CD1c-positive myeloid dendritic cell (primary cell): ENCODE measurements at regions not wholly inside any gene's neighbourhood (a gene's known extent, or its start where the extent isn't known, plus 50 kb on each side); places are given as distances from the start of the nearest gene placed in this dataset.

Source experiments
- DNase-seq: peaks from one replicate; pipeline ENCODE4 v3.0.0-alpha.2; 2016; ENCODE audit errors: extremely low spot score

DNA sequence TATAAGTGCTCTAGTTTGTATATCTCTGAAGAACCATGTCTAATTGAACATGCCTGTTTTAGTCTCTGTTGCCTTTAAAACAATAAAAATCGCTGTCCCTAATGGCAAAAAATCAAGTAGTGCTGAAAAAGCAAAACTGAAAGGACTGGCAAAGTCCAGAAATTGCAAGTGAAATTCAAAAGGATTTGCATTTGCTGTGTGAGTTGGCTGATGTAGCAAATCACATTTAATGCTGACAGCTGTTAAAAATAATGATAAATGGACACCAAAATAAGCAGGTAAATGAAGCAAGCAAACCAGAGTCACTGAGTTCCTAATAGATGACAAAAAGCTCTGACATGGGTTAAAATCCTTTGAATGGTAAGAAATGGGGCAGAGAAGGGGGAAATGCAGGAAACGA, 874.1 kb downstream of the GRM8 start:
- no peak for DNase-seq

DNA sequence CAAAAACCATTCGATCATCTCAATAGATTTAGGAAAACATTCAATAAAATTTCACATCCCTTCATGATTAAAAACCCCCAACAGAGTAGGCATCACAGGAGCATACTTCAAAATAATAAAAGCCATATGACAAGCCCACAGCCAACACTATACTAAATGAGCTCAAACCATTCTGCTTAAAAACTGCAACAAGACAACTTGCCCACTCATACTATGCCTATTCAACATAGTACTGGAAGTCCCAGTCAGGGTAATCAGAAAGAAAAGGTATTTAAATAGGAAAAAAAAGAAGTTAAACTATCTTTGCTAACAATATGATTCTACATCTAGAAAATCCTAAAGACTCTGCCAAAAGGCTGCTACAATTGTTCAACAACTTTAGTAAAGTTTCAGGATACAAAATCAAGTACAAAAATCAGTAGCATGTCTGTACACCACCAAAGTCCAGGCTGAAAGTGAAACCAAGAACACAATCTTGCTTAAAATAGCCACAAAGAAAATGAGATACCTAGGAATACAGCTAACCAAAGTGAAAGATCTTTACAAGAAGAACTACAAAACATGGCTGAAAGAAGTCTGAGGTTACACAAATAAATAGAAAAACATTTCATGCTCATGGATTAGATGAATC, 882.6 kb downstream of the GRM8 start:
- no peak for DNase-seq

- no peak for DNase-seq
Measured at GRCh38 chr7:126362746-126363145, 890.0 kb downstream of the GRM8 start.

GRCh38 chr7:126361183-126361582, 891.6 kb downstream of the GRM8 start:
- no peak for DNase-seq

GRCh38 chr7:126339813-126340212, 912.9 kb downstream of the GRM8 start:
- no peak for DNase-seq

DNA sequence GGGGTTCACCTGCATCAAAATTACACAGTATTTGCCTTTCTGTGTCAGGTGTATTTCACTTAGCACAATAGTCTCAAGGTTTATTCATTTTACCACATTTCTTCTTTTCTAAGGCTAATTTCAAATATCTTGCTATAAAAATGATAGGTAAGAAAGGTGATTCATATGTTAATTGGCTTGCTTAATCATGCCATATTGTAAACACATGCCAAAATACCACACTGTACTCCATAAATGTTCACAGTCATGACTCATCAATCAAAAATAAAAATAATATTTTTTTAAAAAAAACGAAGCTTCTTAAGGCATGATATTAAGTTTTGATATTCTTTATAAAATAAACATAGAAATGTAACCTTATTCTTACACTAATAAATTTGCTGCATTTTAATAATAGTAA, 947.1 kb downstream of the GRM8 start:
- no peak for DNase-seq

DNA sequence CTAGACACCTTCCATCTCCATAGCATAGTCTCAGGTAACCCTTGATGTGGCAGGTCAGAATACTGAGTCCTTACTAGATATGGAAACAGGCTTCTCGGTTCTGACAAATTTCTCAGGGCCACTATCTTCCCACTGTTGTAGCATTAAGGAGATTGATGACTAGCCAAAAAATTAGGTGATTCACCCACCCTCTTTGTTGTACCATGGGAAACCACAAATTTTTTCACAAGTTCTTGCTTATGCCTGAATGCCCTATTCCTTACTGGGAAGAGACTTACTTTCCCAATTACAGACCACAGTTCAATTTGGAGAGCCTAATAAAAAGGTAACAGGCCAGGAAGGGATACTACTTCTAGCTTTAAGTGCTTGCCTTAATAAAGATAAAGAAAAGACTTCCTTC, 948.8 kb downstream of the GRM8 start:
- no peak for DNase-seq

GRCh38 chr7:126302639-126303038, 950.1 kb downstream of the GRM8 start:
- no peak for DNase-seq

- no peak for DNase-seq
Measured at GRCh38 chr7:126286317-126286716, 966.4 kb downstream of the GRM8 start.

DNA sequence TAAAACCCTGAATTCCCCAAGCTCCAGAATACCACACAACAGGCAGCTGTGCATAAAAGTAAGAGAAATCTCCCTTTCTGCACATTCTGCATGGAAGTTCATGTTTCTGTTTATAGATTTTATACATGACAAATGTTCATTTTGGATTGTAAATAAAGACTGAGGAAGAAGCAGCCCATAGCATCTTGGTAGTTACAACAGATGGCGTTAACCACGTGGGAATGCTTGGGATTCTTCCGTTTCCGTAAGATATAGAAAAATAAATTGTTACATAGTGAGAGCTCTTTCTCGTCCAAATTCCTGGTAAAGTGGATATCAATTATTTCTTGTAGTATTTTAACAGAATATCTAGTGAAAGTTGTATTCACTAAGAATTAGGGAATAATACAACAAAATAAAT, 1016.5 kb downstream of the GRM8 start:
- no peak for DNase-seq

DNA sequence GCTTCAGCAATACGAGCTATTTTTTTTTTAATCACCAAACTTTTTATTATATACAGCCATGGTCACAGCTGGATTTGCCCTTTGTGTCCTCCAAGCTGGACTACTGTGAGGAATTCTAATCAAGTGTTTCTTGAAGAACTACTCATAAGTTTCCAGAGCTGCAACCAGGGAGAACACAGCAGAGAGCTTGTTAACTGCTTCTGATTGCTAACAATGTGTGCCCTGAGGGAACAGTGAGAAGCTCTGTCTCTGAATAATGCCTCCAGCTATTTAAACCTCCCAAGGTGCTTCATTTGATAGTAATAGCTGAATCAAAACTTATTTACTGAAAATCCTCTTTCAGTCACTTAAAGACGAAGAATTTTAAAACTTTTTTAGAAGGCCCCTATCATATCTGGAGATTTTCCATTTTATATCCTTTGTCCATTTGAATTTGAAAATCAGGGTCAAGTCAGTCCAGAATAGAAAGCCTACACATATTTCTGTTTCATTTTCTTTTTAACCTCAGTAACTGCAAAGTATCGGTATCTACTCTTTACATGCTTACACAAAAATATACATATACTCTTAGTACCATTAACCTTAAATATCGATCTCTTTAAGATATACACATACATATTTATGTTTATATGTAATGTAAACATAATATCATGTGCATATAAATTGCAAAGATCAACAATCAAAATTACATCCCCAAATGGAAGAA, 1024.2 kb downstream of the GRM8 start:
- DNase-seq, result no peak

- DNase-seq, result no peak
Measured at GRCh38 chr7:126227643-126228042, 1025.1 kb downstream of the GRM8 start.

DNA sequence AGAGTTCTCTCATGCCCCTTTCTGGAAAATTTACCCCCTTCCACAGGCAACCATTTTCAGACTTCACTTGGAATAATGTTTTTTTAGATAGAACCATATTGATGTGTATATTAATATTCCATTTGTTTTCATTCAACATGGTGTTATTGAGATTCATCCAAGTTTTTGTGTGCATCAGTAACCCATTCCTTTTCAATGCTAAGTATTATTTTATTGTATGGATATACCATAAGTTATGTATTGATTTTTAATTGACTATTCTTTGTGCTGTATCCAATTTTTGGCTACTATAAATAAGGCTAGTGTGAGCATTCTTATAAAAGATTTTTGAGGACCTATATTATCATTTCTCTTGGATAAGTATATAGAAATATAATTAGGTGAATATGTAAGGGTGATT, 1025.7 kb downstream of the GRM8 start:
- no peak for DNase-seq

- no peak for DNase-seq
Measured at GRCh38 chr7:126223729-126224128, 1029.0 kb downstream of the GRM8 start.

DNA sequence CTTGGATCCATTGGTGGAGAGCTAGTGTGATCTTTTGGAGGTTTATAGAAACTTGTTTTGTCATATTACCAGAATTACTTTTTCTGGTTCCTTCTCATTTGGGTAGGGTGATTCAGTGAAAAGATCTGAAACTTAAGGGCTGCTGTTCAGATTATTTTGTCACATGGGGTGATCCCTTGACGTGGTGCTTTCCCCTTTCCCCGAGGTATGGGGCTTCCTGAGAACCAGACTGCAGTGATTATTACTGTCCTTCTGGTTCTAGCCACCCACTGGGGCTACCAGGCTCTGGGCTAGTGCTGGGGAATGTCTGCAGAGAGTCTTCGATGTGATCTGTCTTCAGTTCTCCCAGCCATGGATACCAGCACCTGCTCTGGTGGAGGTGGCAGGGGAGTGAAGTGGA, 1030.0 kb downstream of the GRM8 start:
- DNase-seq, result no peak

DNA sequence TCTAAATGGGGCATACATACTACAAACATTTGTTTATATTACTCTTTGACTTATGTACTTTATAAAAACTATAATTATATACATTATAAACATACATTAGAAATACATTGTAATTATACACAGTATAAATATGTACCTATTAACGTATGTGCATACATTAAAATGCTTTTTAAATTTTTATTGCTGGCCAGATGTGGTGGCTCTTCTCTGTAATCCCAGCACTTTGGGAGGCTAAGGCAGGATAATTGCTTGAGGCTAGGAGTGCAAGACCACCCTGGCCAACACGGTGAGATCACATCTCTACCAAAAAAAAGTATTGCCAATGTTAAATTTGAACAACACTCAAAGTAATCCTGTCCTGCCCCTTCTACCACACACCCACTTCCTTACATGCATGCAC, 1037.0 kb downstream of the GRM8 start:
- DNase-seq, result no peak

DNA sequence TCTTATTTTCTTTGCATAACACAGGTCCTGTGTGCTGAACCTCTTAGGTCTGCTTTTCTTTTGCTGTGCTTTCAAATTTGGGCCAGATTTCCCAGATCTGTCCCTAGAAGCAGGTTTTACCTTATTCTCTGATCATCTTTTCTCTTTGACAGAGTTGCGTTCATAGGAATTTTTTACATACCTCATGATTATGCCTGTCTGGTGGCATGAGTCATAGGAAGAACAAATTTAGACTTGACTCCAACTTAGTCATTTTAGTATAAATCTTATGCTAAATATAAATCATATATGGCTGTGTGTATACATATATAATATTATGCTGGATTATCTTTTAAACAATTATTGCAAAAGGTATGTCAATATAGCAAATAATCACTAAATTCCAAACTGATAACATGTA, 1038.9 kb downstream of the GRM8 start:
- DNase-seq, result no peak

GRCh38 chr7:126211875-126212274, 1040.9 kb downstream of the GRM8 start:
- no peak for DNase-seq

GRCh38 chr7:126210707-126211106, 1042.0 kb downstream of the GRM8 start:
- no peak for DNase-seq

- DNase-seq, result no peak
Measured at GRCh38 chr7:126203185-126203584, 1049.6 kb downstream of the GRM8 start.

DNA sequence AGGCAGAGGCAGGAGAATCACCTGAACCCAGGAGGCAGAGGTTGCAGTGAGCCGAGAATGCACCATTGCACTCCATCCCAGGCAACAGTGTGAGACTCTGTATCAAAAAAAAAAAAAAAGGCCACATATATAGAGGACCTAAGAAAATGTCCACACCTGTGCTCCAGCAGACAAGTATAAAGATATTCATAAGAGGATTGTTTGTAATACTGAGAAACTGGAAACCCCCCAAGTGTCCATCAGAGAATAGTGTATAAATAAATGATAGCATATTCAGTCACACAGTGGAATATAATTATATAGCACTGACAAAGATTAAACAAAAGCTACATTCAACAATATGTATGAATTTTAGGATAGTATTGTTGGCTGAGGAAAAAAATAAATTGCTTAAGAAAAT, 1050.6 kb downstream of the GRM8 start:
- no peak for DNase-seq

GRCh38 chr7:126185959-126186580, 1066.7 kb downstream of the GRM8 start:
- no peak for DNase-seq

GRCh38 chr7:126179916-126180315, 1072.8 kb downstream of the GRM8 start:
- DNase-seq, result no peak
